Esophagus muscularis mucosa (tissue), 4 donors: ENCODE measurements at regions not wholly inside any gene's neighbourhood (a gene's known extent, or its start where the extent isn't known, plus 50 kb on each side); places are given as distances from the start of the nearest gene placed in this dataset.

Experiments used
- DNase-seq: peaks from one replicate; pipeline ENCODE4 v3.0.0-alpha.2; 2017; ENCODE audit errors: extremely low spot score
- H3K27ac ChIP-seq, 4 donors: fragments of 200-600 bp; sonication (generic); replicated peaks in 1 of 4; 1 replicate in 3 of 4; 2 replicates in 1 of 4; pipeline ENCODE4 v1.5.1; 2016 to 2019; ENCODE audit warnings: mild to moderate bottlenecking in 1 of 4
- H3K27me3 ChIP-seq, 4 donors: fragments of 200-600 bp; sonication (generic); one replicate each; pipeline versions ENCODE4 v1.5.1 to v1.6.0; 2016 to 2019
- H3K36me3 ChIP-seq, 4 donors: fragments of 200-600 bp; sonication (generic); one replicate each; pipeline ENCODE4 v1.5.1; 2016 to 2019
- H3K4me1 ChIP-seq, 4 donors: fragments of 200-600 bp; sonication (generic); one replicate each; pipeline ENCODE4 v1.5.1; 2016 to 2019
- H3K4me3 ChIP-seq, 4 donors: fragments of 200-600 bp; sonication (generic); 1 replicate in 2 of 4; 2 replicates in 2 of 4; pipeline ENCODE4 v1.5.1; 2016 to 2019; ENCODE audit warnings: mild to moderate bottlenecking in 4 of 4, moderate library complexity in 1 of 4
- H3K9me3 ChIP-seq, 4 donors: fragments of 200-600 bp; sonication (generic); 1 replicate in 3 of 4; 2 replicates in 1 of 4; pipeline ENCODE4 v1.5.1; 2016 to 2019
- CTCF ChIP-seq, 3 experiments: fragments of 200-600 bp in 2 of 3; fragments of 450-650 bp in 1 of 3; sonication (generic) in 2 of 3; IDR thresholded peaks; one replicate each; pipeline ENCODE4 v1.5.1; 2017 to 2019; ENCODE audit warnings: antibody characterized with exemption in 3 of 3, mild to moderate bottlenecking in 2 of 3, moderate library complexity in 1 of 3
- EP300 ChIP-seq: sonication (generic); formaldehyde crosslinking; IDR thresholded peaks from one replicate; pipeline ENCODE4 v1.6.1; 2017; ENCODE audit warnings: antibody characterized with exemption
- WGBS: methylation state at CpG from one replicate; pipeline ENCODE4 v1.1.5; 2018; 5-methylcytosine and 5-hydroxymethylcytosine counted together
- intact Hi-C: fragments of 100-400 bp; cut with DNase I; formaldehyde crosslinking; loops from one replicate; pipeline ENCODE4 v1.15.1; 2023

GRCh38 chr18:33495278-33495677 is 54.8 kb upstream of the CCDC178 start:
- WGBS: 73% methylated on average over 1 of the region's 1 CpG
- intact Hi-C loops: no loop called here

More at GRCh38 chr18:33495278-33495677, 54.8 kb upstream of the CCDC178 start:
- H3K27me3 ChIP-seq: no peaks in the 10 kb centered on the region
- H3K36me3 ChIP-seq: no peaks in the 10 kb centered on the region
- DNase-seq: no peak
- H3K4me3 ChIP-seq: no peak overlapping the region
- H3K9me3 ChIP-seq: no peaks in the 10 kb centered on the region
- no peaks in the 10 kb centered on the region for H3K4me1 ChIP-seq
- TF ChIP-seq CTCF (IDR thresholded peaks at IDR 0.05) (peak; percentile 23 to 38 (median 32)), EP300 (no peak)
- H3K27ac ChIP-seq: no peak overlapping the region
